Smooth muscle cell (in vitro differentiated cells): ENCODE measurements at regions not wholly inside any gene's neighbourhood (a gene's known extent, or its start where the extent isn't known, plus 50 kb on each side); places are given as distances from the start of the nearest gene placed in this dataset.

Source experiments
- DNase-seq: peaks from one replicate; lab custom pipeline; 2025; ENCODE audit not compliant: unreplicated experiment; lab: John Stamatoyannopoulos, UW
- H2AFZ ChIP-seq: fragments of 200-600 bp; sonication (generic); 2 replicates; pipeline ENCODE4 v1.6.0; 2016; ENCODE audit warnings: antibody characterized with exemption, low read depth, mild to moderate bottlenecking
- H3F3A ChIP-seq: fragments of 200-600 bp; sonication (generic); 2 replicates; pipeline ENCODE4 v1.6.0; 2017; ENCODE audit warnings: antibody characterized with exemption, low read depth
- H3K27ac ChIP-seq: fragments of 200-600 bp; sonication (generic); 2 replicates; pipeline ENCODE4 v1.5.1; 2016; ENCODE audit warnings: low read depth, mild to moderate bottlenecking
- H3K27me3 ChIP-seq: fragments of 200-600 bp; sonication (generic); 2 replicates; pipeline ENCODE4 v1.6.1; 2016; ENCODE audit warnings: low read depth, mild to moderate bottlenecking
- H3K36me3 ChIP-seq: fragments of 200-600 bp; sonication (generic); 2 replicates; pipeline ENCODE4 v1.5.1; 2016; ENCODE audit warnings: low read depth
- H3K4me1 ChIP-seq: fragments of 200-600 bp; sonication (generic); 2 replicates; pipeline ENCODE4 v1.5.1; 2016; ENCODE audit warnings: low read depth
- H3K4me2 ChIP-seq: fragments of 200-600 bp; sonication (generic); 2 replicates; pipeline ENCODE4 v1.6.0; 2016; ENCODE audit warnings: mild to moderate bottlenecking
- H3K4me3 ChIP-seq: fragments of 200-600 bp; sonication (generic); 2 replicates; pipeline ENCODE4 v1.5.1; 2016; ENCODE audit warnings: mild to moderate bottlenecking
- H3K79me2 ChIP-seq: fragments of 200-600 bp; sonication (generic); 2 replicates; pipeline ENCODE4 v1.6.0; 2016; ENCODE audit warnings: low read depth, mild to moderate bottlenecking
- H3K9ac ChIP-seq: fragments of 200-600 bp; sonication (generic); 2 replicates; pipeline ENCODE4 v1.6.0; 2016; ENCODE audit warnings: low read depth
- H3K9me3 ChIP-seq: fragments of 200-600 bp; sonication (generic); replicated peaks from 2 replicates; pipeline ENCODE4 v1.5.1; 2016; ENCODE audit warnings: low read depth
- H4K20me1 ChIP-seq: fragments of 200-600 bp; sonication (generic); 2 replicates; pipeline ENCODE4 v1.6.0; 2016; ENCODE audit warnings: low read depth
- WGBS: methylation state at CpG from one replicate; pipeline ENCODE4 v1.1.7; 2016; ENCODE audit warnings: low lambda C conversion rate; 5-methylcytosine and 5-hydroxymethylcytosine counted together
- TF ChIP-seq, protein P1 (sequence below): fragments of 200-600 bp; sonication (generic); IDR thresholded peaks from 2 replicates; pipeline ENCODE4 v1.5.1; 2017; ENCODE audit warnings: borderline replicate concordance, mild to moderate bottlenecking, antibody characterized with exemption; ENCODE audit not compliant: insufficient read depth, poor library complexity, severe bottlenecking

DNA sequence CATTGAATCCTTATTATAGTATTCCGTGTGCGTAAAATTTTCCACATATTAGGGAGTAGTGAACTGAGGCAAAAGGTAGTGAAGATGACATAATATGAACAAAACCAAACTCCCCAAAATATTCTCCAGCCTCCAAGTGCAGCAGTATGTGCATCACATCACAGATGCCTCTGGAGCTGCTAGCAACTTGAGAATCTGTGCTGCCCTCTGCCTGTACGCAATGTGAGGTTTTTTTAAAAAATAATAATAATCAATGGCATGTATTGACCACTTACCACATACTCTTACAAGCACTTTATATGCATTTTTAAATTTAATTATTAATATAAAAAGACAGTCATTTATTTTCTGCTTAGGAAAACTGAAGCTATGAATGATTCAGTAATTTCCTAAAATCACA, 583.0 kb upstream of the SPRY2 start:
- no peaks in the 10 kb centered on the region for H3F3A ChIP-seq
- no peak overlapping the region for H3K4me2 ChIP-seq
- no peak overlapping the region for H2AFZ ChIP-seq
- no peaks in the 10 kb centered on the region for H3K9me3 ChIP-seq
- TF ChIP-seq, protein P1, sequence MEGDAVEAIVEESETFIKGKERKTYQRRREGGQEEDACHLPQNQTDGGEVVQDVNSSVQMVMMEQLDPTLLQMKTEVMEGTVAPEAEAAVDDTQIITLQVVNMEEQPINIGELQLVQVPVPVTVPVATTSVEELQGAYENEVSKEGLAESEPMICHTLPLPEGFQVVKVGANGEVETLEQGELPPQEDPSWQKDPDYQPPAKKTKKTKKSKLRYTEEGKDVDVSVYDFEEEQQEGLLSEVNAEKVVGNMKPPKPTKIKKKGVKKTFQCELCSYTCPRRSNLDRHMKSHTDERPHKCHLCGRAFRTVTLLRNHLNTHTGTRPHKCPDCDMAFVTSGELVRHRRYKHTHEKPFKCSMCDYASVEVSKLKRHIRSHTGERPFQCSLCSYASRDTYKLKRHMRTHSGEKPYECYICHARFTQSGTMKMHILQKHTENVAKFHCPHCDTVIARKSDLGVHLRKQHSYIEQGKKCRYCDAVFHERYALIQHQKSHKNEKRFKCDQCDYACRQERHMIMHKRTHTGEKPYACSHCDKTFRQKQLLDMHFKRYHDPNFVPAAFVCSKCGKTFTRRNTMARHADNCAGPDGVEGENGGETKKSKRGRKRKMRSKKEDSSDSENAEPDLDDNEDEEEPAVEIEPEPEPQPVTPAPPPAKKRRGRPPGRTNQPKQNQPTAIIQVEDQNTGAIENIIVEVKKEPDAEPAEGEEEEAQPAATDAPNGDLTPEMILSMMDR = no peak
- 92% methylated on average over 3 of the region's 3 CpGs for WGBS
- no peaks in the 10 kb centered on the region for H3K36me3 ChIP-seq
- H3K27ac ChIP-seq = no peak overlapping the region
- no peak for DNase-seq
- no peaks in the 10 kb centered on the region for H3K27me3 ChIP-seq
- no peaks in the 10 kb centered on the region for H3K79me2 ChIP-seq
- H3K4me3 ChIP-seq = no peak overlapping the region
- no peak overlapping the region for H3K9ac ChIP-seq
- no peaks in the 10 kb centered on the region for H4K20me1 ChIP-seq
- H3K4me1 ChIP-seq = no peaks in the 10 kb centered on the region

DNA sequence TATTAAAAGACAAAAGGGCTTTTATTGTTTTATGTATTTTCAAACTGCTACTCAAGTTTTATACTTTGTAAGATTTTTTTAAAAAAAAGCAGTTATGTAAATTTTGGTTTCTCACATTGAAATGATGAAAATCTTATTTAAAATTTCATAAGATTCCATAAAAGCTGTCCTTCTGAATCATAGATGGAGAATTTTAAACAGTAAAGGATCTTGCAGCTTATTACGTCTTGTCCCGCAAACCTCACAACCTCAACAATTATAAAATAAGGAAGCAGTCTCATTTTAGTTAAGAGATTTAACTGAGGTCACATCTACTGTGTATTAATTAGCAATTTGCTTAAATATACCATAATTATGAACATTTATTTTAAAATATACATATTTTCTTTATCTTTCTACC, 581.0 kb upstream of the SPRY2 start:
- 71% methylated on average over 2 of the region's 2 CpGs for WGBS
- Histone ChIP-seq H3K9me3 (no peaks in the 10 kb centered on the region), H4K20me1 (no peaks in the 10 kb centered on the region), H3F3A (no peaks in the 10 kb centered on the region), H3K27ac (no peak overlapping the region), H3K27me3 (no peaks in the 10 kb centered on the region), H3K4me2 (no peak overlapping the region), H3K9ac (no peak overlapping the region), H3K4me1 (no peaks in the 10 kb centered on the region), H2AFZ (no peak overlapping the region), H3K79me2 (no peaks in the 10 kb centered on the region), H3K36me3 (no peaks in the 10 kb centered on the region), H3K4me3 (no peak overlapping the region)
- TF ChIP-seq, protein P1 = no peak
- DNase-seq = no peak

DNA sequence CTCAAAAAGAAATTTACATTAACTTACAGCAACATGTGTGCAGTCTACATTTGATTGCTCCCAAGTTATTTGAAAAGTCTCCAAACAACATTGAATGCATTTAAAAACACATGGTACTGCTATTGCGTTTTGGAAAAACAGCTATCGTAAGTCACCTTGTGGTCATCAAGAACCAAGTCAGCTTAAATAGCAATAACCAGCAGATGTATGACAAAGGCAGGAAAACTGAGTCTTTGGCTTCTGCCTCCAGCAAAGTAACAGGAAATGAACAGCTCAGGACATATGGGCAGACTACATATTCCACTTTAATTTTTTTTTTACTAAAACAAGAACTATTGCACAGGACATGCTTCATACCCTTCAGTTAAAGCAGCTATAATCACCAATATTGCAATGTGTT, 580.6 kb upstream of the SPRY2 start:
- TF ChIP-seq, protein P1 = no peak
- H2AFZ ChIP-seq = peak overlapping the region; percentile 8
- no peaks in the 10 kb centered on the region for H3K27me3 ChIP-seq
- WGBS = 82% methylated on average over 2 of the region's 2 CpGs
- no peaks in the 10 kb centered on the region for H3F3A ChIP-seq
- H3K4me3 ChIP-seq = no peak overlapping the region
- no peak overlapping the region for H3K27ac ChIP-seq
- H3K4me2 ChIP-seq = no peak overlapping the region
- no peaks in the 10 kb centered on the region for H3K9me3 ChIP-seq
- no peaks in the 10 kb centered on the region for H4K20me1 ChIP-seq
- no peaks in the 10 kb centered on the region for H3K4me1 ChIP-seq
- H3K36me3 ChIP-seq = no peaks in the 10 kb centered on the region
- no peak for DNase-seq
- H3K9ac ChIP-seq = no peak overlapping the region
- H3K79me2 ChIP-seq = no peaks in the 10 kb centered on the region

DNA sequence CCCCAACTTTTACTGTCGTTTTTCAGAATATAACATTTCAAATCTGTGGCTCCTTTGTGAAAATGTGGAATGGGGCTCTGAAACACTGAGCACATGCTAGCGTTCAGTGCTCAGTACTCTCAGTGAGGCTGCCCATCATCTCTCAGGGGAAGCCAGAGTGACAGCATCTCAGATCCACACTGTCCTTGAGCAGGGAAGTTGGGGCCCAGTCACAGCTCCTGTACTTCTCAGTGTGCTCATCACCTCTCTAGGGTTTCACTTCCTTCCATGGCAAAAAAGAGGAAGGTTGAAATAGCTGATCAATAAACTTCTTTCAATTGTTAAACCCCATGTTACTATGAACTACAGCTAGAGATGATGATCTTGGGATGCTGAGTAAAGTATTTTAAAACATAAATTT, 565.9 kb upstream of the SPRY2 start:
- Histone ChIP-seq H3K4me3 (no peak overlapping the region), H3K4me1 (no peaks in the 10 kb centered on the region), H3K27ac (no peak overlapping the region), H3K79me2 (no peaks in the 10 kb centered on the region), H4K20me1 (no peaks in the 10 kb centered on the region), H3F3A (no peaks in the 10 kb centered on the region), H3K36me3 (no peaks in the 10 kb centered on the region), H3K9me3 (no peaks in the 10 kb centered on the region), H3K27me3 (no peaks in the 10 kb centered on the region), H3K9ac (no peak overlapping the region), H2AFZ (no peak overlapping the region), H3K4me2 (no peak overlapping the region)
- no peak for DNase-seq
- TF ChIP-seq, protein P1 = no peak
- WGBS = 73% methylated on average over 2 of the region's 2 CpGs
